ENCODE measurements at regions not wholly inside any gene's neighbourhood (a gene's known extent, or its start where the extent isn't known, plus 50 kb on each side); places are given as distances from the start of the nearest gene placed in this dataset.

GRCh38 chr1:194366705-194367104 is 1180.3 kb upstream of the B3GALT2 start:
- Histone ChIP-seq H3K9me2 (replicated peaks; ENCODE audit: insufficient read depth) (no peaks in the 10 kb centered on the region), H3K4me2 (no peak overlapping the region), H2AFZ (no peak overlapping the region), H3K9me3 (ENCODE audit: low read depth) (no peaks in the 10 kb centered on the region), H3K79me2 (no peaks in the 10 kb centered on the region), H3K27me3 (no peaks in the 10 kb centered on the region), H4K20me1 (ENCODE audit: insufficient read depth, poor library complexity, severe bottlenecking) (no peaks in the 10 kb centered on the region), H3K4me1 (ENCODE audit: insufficient read depth) (no peaks in the 10 kb centered on the region), H3K27ac (no peak overlapping the region), H3K4me3 (no peak overlapping the region), H3K36me3 (replicated peaks; ENCODE audit: insufficient read depth, low read depth) (no peaks in the 10 kb centered on the region)
- no peak for TF ChIP-seq EZH2phosphoT487 (IDR thresholded peaks at IDR 0.05; ENCODE audit: low read depth, severe bottlenecking, unreplicated experiment)
- no peak for TF ChIP-seq EZH2 (IDR thresholded peaks at IDR 0.05; ENCODE audit: borderline replicate concordance)
- no peak for TF ChIP-seq CTCF (IDR thresholded peaks at IDR 0.05; ENCODE audit: poor library complexity)
- no peak for DNase-seq (ENCODE audit: low spot score)
- 91% methylated on average over 1 of the region's 1 CpG for WGBS (ENCODE audit: low lambda C conversion rate, missing lambda C conversion rate)

- no peak overlapping the region for H2AFZ ChIP-seq
- no peak for TF ChIP-seq EZH2 (IDR thresholded peaks at IDR 0.05; ENCODE audit: borderline replicate concordance)
- no peak for TF ChIP-seq EZH2phosphoT487 (IDR thresholded peaks at IDR 0.05; ENCODE audit: low read depth, severe bottlenecking, unreplicated experiment)
- TF ChIP-seq CTCF (IDR thresholded peaks at IDR 0.05; ENCODE audit: poor library complexity): no peak
- H3K79me2 ChIP-seq: no peaks in the 10 kb centered on the region
- no peak overlapping the region for H3K4me3 ChIP-seq
- no peak overlapping the region for H3K27ac ChIP-seq
- no peak for DNase-seq (ENCODE audit: low spot score)
- no peaks in the 10 kb centered on the region for H4K20me1 ChIP-seq (ENCODE audit: insufficient read depth, poor library complexity, severe bottlenecking)
- no peaks in the 10 kb centered on the region for H3K27me3 ChIP-seq
- 58% methylated on average over 4 of the region's 4 CpGs for WGBS (ENCODE audit: low lambda C conversion rate, missing lambda C conversion rate)
- H3K4me2 ChIP-seq: no peak overlapping the region
- H3K9me3 ChIP-seq (ENCODE audit: low read depth): no peaks in the 10 kb centered on the region
- no peaks in the 10 kb centered on the region for H3K4me1 ChIP-seq (ENCODE audit: insufficient read depth)
- H3K36me3 ChIP-seq (replicated peaks; ENCODE audit: insufficient read depth, low read depth): no peaks in the 10 kb centered on the region
- H3K9me2 ChIP-seq (replicated peaks; ENCODE audit: insufficient read depth): no peaks in the 10 kb centered on the region
Observed at GRCh38 chr1:194362327-194362726, 1175.9 kb upstream of the B3GALT2 start.

GRCh38 chr1:194361374-194362131 is 1175.1 kb upstream of the B3GALT2 start:
- no peaks in the 10 kb centered on the region for H3K4me1 ChIP-seq (ENCODE audit: insufficient read depth)
- no peaks in the 10 kb centered on the region for H3K9me3 ChIP-seq (ENCODE audit: low read depth)
- H3K79me2 ChIP-seq: no peaks in the 10 kb centered on the region
- TF ChIP-seq EZH2 (IDR thresholded peaks at IDR 0.05; ENCODE audit: borderline replicate concordance) (no peak), EZH2phosphoT487 (IDR thresholded peaks at IDR 0.05; ENCODE audit: low read depth, severe bottlenecking, unreplicated experiment) (no peak), CTCF (IDR thresholded peaks at IDR 0.05; ENCODE audit: poor library complexity) (no peak)
- H3K36me3 ChIP-seq (replicated peaks; ENCODE audit: insufficient read depth, low read depth): no peaks in the 10 kb centered on the region
- no peak overlapping the region for H3K27ac ChIP-seq
- no peak overlapping the region for H3K4me2 ChIP-seq
- H4K20me1 ChIP-seq (ENCODE audit: insufficient read depth, poor library complexity, severe bottlenecking): no peaks in the 10 kb centered on the region
- no peak overlapping the region for H2AFZ ChIP-seq
- DNase-seq (ENCODE audit: low spot score): no peak
- 64% methylated on average over 5 of the region's 5 CpGs for WGBS (ENCODE audit: low lambda C conversion rate, missing lambda C conversion rate)
- H3K27me3 ChIP-seq: no peaks in the 10 kb centered on the region
- H3K9me2 ChIP-seq (replicated peaks; ENCODE audit: insufficient read depth): no peaks in the 10 kb centered on the region
- no peak overlapping the region for H3K4me3 ChIP-seq
